HL-60 (cell line): ENCODE measurements at regions not wholly inside any gene's neighbourhood (a gene's known extent, or its start where the extent isn't known, plus 50 kb on each side); places are given as distances from the start of the nearest gene placed in this dataset.

Source experiments
- DNase-seq, 2 experiments: peaks; one replicate each; pipeline ENCODE4 v3.0.0-alpha.2; 2010 to 2020; ENCODE audit warnings: low read depth in 1 of 2, low spot score in 1 of 2
- H3K27ac ChIP-seq: fragments of 250-450 bp; sonication (Bioruptor Pico); replicated peaks from 2 replicates; pipeline ENCODE4 v1.5.1; 2020; ENCODE audit warnings: mild to moderate bottlenecking, moderate library complexity
- H3K27me3 ChIP-seq: fragments of 250-450 bp; sonication (Bioruptor Pico); 2 replicates; pipeline ENCODE4 v1.5.1; 2021; ENCODE audit warnings: mild to moderate bottlenecking, moderate library complexity; ENCODE audit not compliant: insufficient read depth, poor library complexity, severe bottlenecking
- H3K4me3 ChIP-seq: replicated peaks from 2 replicates; pipeline ENCODE4 v1.5.1; 2011; ENCODE audit warnings: mild to moderate bottlenecking, control low read depth, low read length; ENCODE audit not compliant: insufficient read depth
- GABPA ChIP-seq: IDR thresholded peaks from 2 replicates; pipeline ENCODE4 v1.6.1; 2012; ENCODE audit warnings: low read depth
- POLR2AphosphoS5 ChIP-seq: IDR thresholded peaks from 2 replicates; pipeline ENCODE4 v1.6.1; 2012; ENCODE audit warnings: low read depth
- SPI1 ChIP-seq: IDR thresholded peaks from 2 replicates; pipeline ENCODE4 v1.6.1; 2012; ENCODE audit warnings: low read depth, mild to moderate bottlenecking, borderline replicate concordance
- TF ChIP-seq, protein P1 (sequence below): IDR thresholded peaks from 2 replicates; pipeline ENCODE4 v1.6.1; 2012; ENCODE audit warnings: low read depth; ENCODE audit not compliant: insufficient replicate concordance
- TF ChIP-seq, protein P2 (sequence below): IDR thresholded peaks from one replicate; pipeline ENCODE4 v1.5.1; 2011; ENCODE audit warnings: low read length, control low read depth, inconsistent platforms; ENCODE audit not compliant: insufficient read depth

DNA sequence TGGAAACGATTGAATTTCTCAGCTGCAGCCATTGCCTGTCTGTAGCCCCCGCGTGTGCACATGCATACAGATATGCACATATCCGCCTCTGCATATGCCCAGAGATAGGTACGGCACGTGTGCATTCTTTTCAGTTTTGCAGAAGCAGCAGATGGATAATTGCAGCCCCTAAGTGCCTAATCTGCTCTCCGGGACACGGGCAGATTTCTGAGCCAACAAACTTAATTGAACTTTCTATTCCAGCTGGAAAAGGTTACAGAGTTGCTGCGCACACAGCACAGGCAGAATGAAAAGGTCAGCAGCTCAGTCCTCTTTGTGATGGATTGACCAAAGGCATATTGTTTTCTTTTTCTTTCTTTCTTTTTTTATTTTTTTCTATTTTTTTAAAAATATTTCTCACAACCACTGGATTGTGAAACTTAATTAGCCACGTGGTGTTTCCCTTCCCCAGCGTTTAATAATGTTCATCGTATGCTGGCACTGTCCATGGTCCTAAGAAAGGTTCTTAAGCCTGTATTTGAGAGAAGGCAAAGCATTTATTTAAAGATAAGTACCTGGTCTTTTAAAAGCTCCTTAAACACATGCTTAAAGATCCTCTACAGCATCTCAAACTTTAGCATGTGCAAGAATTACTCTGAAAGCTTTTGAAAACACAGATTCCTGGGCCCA, 270.2 kb upstream of the BRINP1 start:
- TF ChIP-seq SPI1, result no peak
- TF ChIP-seq, protein P1, sequence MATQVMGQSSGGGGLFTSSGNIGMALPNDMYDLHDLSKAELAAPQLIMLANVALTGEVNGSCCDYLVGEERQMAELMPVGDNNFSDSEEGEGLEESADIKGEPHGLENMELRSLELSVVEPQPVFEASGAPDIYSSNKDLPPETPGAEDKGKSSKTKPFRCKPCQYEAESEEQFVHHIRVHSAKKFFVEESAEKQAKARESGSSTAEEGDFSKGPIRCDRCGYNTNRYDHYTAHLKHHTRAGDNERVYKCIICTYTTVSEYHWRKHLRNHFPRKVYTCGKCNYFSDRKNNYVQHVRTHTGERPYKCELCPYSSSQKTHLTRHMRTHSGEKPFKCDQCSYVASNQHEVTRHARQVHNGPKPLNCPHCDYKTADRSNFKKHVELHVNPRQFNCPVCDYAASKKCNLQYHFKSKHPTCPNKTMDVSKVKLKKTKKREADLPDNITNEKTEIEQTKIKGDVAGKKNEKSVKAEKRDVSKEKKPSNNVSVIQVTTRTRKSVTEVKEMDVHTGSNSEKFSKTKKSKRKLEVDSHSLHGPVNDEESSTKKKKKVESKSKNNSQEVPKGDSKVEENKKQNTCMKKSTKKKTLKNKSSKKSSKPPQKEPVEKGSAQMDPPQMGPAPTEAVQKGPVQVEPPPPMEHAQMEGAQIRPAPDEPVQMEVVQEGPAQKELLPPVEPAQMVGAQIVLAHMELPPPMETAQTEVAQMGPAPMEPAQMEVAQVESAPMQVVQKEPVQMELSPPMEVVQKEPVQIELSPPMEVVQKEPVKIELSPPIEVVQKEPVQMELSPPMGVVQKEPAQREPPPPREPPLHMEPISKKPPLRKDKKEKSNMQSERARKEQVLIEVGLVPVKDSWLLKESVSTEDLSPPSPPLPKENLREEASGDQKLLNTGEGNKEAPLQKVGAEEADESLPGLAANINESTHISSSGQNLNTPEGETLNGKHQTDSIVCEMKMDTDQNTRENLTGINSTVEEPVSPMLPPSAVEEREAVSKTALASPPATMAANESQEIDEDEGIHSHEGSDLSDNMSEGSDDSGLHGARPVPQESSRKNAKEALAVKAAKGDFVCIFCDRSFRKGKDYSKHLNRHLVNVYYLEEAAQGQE, result peak; percentile 91
- Histone ChIP-seq H3K27me3 (no peaks in the 10 kb centered on the region), H3K4me3 (no peak overlapping the region), H3K27ac (no peak overlapping the region)
- DNase-seq, result no peak

DNA sequence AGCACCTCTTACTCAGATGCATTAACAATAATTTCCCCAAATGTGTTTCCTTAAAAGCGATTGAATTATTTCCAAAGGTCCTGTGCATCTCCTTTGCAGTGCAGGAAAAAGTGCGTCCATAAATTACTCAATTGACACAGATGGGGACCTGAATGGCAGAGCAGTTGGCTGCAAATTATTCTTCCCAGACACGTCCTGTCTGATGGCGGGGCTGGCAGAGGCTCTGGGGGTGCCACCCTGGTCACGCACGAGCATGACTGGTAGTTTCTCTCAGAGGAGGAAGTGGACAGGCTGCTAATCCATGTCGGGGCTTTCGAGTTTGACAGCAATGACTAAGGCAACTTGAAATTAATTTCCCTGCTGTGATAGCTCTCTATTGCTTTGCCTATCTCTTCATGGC, 264.8 kb upstream of the BRINP1 start:
- Histone ChIP-seq H3K27ac (no peak overlapping the region), H3K27me3 (no peaks in the 10 kb centered on the region), H3K4me3 (no peak overlapping the region)
- TF ChIP-seq, protein P2, sequence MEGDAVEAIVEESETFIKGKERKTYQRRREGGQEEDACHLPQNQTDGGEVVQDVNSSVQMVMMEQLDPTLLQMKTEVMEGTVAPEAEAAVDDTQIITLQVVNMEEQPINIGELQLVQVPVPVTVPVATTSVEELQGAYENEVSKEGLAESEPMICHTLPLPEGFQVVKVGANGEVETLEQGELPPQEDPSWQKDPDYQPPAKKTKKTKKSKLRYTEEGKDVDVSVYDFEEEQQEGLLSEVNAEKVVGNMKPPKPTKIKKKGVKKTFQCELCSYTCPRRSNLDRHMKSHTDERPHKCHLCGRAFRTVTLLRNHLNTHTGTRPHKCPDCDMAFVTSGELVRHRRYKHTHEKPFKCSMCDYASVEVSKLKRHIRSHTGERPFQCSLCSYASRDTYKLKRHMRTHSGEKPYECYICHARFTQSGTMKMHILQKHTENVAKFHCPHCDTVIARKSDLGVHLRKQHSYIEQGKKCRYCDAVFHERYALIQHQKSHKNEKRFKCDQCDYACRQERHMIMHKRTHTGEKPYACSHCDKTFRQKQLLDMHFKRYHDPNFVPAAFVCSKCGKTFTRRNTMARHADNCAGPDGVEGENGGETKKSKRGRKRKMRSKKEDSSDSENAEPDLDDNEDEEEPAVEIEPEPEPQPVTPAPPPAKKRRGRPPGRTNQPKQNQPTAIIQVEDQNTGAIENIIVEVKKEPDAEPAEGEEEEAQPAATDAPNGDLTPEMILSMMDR, result no peak
- TF ChIP-seq, protein P1, result no peak
- TF ChIP-seq GABPA, result no peak
- no peak for TF ChIP-seq SPI1
- TF ChIP-seq POLR2AphosphoS5, result no peak
- DNase-seq, result no peak

DNA sequence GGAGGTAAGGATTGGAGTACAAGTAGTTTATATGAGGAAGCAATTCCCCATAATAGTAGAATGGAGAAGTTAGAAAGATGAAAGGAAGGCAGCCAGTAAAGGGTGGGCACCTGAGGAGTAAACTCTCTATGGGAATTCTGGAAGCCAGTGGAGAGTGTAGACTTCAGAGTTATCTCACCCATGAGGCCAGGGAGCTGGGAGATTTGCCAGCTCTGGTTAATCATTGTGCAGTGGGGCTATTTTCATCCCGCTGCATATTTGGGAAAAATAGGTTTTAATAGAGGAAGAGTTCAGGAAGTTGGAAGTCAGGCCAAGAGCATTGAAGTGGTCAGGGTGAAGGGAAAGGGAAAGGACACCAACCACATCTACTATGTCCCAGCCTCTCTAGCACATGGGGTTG, 242.3 kb upstream of the BRINP1 start:
- DNase-seq, result no peak
- TF ChIP-seq POLR2AphosphoS5 (no peak), GABPA (no peak), SPI1 (no peak)
- TF ChIP-seq, protein P2, result no peak
- TF ChIP-seq, protein P1, result no peak
- no peak overlapping the region for H3K4me3 ChIP-seq
- H3K27ac ChIP-seq, result no peak overlapping the region
- H3K27me3 ChIP-seq, result no peaks in the 10 kb centered on the region
